Transverse colon (tissue), 3 donors: ENCODE measurements at regions not wholly inside any gene's neighbourhood (a gene's known extent, or its start where the extent isn't known, plus 50 kb on each side); places are given as distances from the start of the nearest gene placed in this dataset.

ENCODE experiments used
- EP300 ChIP-seq: sonication (generic); formaldehyde crosslinking; IDR thresholded peaks from one replicate; pipeline ENCODE4 v1.6.1; 2017; ENCODE audit warnings: antibody characterized with exemption, low read depth
- POLR2A ChIP-seq: fragments of 450-650 bp; IDR thresholded peaks from one replicate; pipeline ENCODE4 v1.6.1; 2016; ENCODE audit warnings: antibody characterized with exemption, mild to moderate bottlenecking, moderate library complexity
- TF ChIP-seq, protein P1 (sequence below), 5 experiments: fragments of 200-600 bp in 3 of 5; fragments of 450-650 bp in 2 of 5; sonication (generic) in 3 of 5; IDR thresholded peaks; 1 replicate in 2 of 5; 2 replicates in 3 of 5; pipeline ENCODE4 v1.5.1; 2016 to 2017; ENCODE audit warnings: antibody characterized with exemption in 5 of 5, inconsistent platforms in 3 of 5, mild to moderate bottlenecking in 2 of 5, moderate library complexity in 1 of 5

- TF ChIP-seq, protein P1, sequence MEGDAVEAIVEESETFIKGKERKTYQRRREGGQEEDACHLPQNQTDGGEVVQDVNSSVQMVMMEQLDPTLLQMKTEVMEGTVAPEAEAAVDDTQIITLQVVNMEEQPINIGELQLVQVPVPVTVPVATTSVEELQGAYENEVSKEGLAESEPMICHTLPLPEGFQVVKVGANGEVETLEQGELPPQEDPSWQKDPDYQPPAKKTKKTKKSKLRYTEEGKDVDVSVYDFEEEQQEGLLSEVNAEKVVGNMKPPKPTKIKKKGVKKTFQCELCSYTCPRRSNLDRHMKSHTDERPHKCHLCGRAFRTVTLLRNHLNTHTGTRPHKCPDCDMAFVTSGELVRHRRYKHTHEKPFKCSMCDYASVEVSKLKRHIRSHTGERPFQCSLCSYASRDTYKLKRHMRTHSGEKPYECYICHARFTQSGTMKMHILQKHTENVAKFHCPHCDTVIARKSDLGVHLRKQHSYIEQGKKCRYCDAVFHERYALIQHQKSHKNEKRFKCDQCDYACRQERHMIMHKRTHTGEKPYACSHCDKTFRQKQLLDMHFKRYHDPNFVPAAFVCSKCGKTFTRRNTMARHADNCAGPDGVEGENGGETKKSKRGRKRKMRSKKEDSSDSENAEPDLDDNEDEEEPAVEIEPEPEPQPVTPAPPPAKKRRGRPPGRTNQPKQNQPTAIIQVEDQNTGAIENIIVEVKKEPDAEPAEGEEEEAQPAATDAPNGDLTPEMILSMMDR (IDR thresholded peaks at IDR 0.05): no peak
- TF ChIP-seq EP300 (no peak), POLR2A (no peak)
Measured at GRCh38 chr3:30471066-30471465, 135.3 kb upstream of the TGFBR2 start.
